HG03045 (cell line): ENCODE measurements at regions not wholly inside any gene's neighbourhood (a gene's known extent, or its start where the extent isn't known, plus 50 kb on each side); places are given as distances from the start of the nearest gene placed in this dataset.

ENCODE experiments used
- ATAC-seq: cut with Tn5 transposase; IDR thresholded peaks from one replicate; pipeline ENCODE4 v1.9.1; 2021; ENCODE audit warnings: mild to moderate bottlenecking, moderate library complexity; ENCODE audit not compliant: unreplicated experiment

DNA sequence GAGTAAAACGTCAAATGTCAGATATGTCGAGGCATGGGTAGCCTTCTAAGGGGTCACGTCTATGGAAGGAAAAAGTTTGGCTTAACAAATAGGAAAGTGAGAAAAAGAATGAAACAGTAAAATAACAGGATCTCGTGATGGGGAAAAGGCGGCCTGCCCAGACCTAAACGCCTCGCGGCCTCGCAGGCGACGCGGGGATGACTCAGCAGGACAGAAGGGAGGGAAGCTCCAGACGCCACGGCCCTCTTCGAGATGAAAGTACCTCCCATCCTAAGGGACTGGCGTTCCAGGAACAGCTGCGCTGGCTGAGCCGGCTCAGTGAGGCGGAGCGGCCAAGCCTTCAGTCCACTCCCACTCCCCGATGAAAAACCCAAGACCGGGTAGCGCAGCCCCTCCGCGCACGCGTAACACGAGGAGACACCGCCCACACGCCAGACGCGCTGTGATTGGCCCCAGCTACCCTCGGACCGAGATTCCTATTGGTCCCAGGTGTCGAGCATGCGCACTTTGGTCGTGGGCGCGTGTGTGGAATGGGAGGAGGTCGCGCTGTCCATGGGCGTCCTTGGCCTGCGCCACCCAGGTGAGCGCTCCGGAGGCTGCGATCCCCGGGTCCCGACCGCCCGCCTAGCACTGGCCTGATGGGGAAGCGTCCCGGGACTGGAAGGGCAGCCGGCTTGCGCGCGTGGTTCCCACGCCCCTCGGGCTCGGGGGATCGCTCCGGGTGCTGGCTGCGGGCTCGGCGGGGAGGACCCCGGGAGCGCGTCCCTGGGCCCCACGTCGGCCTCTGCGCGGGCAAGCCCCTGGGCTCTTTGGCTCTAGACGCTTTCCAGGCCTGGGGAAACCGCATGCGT, 588.5 kb downstream of the MTRR start:
- ATAC-seq = peak; percentile 96

DNA sequence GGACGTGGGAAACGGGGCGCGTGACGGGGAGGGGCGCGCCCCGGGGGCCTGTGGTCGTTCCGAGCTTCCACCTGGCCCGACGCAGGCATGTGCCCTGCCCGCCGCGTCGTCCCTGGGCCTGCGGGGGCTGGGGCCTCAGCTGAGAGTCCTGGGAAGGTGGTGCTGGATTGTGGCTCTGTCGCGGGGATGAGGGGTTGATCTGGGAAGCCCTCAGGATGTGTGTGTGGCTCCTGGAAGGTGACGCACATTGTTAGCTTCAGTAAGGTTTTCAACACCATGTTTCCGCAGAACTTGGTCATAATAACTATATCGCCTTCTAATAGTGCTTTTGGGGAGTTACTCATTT, 589.1 kb downstream of the MTRR start:
- peak; percentile 19 for ATAC-seq

DNA sequence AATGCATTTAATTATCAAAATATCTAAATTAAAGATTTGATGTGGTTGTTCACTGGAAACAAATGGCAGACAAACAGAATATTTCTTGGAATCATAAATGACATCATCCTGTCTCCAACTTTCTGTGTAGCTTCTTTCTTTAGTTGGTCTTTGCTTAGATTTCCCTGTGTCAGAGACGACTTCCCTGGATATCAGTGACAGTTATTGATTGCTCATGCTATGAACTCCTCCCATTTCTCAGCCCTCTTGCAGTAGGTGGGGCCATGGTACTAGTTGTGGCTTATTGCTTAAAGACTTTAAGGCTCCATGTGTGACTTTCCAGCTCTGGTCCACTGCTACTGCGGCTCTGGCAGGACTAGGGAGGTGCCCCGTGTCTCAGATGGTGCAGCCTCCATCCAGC, 592.6 kb downstream of the MTRR start:
- ATAC-seq = no peak

- no peak for ATAC-seq
These were observed 593.6 kb downstream of the MTRR start for GRCh38 chr5:8462565-8462964.

GRCh38 chr5:8470489-8470888, 601.5 kb downstream of the MTRR start:
- no peak for ATAC-seq

GRCh38 chr5:8471581-8471980, 602.6 kb downstream of the MTRR start:
- ATAC-seq = no peak

GRCh38 chr5:8473016-8473415, 604.1 kb downstream of the MTRR start:
- no peak for ATAC-seq

DNA sequence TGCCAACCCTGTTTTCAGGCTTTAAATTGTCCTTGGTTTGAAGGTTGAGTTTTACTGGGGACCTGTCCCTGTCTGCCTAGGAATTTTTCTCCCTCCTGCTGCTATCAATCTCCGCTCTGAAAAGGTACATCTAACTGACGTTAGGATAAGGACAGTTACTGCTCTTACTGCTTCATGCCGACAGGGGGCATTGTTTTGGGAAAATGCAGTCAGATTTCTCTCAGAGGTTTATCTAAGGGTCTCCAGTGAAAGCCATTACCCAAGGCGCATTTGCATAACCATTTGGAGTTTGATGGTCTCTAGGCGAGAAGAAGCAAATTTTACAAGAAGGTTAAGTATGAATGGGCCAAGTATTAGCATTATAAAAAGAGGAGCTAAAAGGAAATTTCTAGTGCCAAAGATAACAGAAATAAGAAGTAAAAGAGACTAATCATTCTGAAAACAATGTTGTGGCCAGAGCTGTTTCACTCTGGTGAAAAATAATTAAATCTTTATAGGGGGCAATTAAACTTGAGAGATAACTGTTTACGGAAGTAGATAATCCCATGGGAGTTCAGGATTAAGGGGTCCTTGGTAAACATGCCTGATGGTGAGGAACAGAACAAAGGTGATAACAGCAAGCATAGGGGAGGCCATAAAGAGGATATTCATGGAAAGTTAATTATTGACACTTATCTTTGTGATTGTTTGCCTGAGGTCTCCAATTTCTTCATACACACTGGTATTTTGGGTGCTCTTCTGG, 605.0 kb downstream of the MTRR start:
- no peak for ATAC-seq

GRCh38 chr5:8474569-8474930, 605.6 kb downstream of the MTRR start:
- ATAC-seq = no peak

DNA sequence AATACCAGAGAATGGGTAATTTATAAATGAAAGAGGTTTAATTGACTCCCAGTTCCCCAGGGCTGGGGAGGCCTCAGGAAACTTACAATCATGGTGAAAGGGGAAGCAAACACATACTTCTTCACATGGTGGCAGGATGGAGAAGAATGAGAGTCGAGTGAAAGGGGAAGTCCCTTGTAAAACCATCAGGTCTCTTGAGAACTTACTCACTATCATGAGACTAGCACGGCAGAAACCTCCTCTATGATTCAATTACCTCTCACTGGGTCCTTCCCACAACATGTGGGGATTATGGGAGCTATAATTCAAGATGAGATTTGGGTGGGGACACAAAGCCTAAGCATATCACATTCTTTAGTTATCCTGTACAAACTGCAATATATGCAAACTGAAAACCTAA, 609.4 kb downstream of the MTRR start:
- ATAC-seq = no peak

DNA sequence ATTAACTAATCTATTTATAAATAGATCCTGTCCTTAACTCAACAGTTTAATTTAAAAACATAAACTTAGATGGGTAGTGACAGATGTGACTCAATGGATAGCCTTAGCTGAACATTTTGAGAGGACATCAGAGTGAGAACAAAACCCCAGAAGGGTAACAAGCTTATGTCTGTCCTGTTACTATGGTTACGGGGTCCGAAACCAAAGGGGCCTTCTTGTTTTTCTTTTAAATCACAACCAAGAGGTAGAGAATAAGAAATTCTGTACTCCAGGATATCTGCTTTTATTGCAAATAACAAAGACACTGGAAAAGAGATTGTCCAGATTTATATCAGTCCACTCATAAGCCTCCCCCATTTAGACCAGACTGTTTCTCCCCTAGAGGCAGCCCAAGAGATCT, 612.1 kb downstream of the MTRR start:
- ATAC-seq = no peak

DNA sequence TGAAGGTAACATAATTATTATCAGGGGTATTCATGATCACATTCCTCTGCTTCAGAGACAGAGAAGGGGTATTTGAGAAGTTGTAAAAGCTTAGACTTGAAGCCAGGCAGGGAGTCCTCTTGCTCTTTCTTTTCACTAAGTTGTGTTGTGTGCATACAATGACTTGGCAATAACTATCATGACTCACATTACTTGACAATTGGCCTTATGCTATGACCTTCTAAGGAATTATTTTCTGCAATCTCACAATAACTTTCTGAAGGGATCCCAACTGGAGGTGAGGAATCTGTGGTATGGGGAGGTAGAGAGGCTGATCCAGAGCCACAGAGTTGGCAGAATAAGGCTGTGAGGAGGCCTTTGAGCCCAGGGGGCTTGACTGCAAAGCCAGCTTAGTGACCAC, 622.3 kb downstream of the MTRR start:
- no peak for ATAC-seq

GRCh38 chr5:8493176-8493575, 624.2 kb downstream of the MTRR start:
- ATAC-seq = no peak

GRCh38 chr5:8500426-8500825, 631.5 kb downstream of the MTRR start:
- ATAC-seq = no peak

- ATAC-seq = no peak
These were observed 636.2 kb downstream of the MTRR start for GRCh38 chr5:8505196-8505595.

DNA sequence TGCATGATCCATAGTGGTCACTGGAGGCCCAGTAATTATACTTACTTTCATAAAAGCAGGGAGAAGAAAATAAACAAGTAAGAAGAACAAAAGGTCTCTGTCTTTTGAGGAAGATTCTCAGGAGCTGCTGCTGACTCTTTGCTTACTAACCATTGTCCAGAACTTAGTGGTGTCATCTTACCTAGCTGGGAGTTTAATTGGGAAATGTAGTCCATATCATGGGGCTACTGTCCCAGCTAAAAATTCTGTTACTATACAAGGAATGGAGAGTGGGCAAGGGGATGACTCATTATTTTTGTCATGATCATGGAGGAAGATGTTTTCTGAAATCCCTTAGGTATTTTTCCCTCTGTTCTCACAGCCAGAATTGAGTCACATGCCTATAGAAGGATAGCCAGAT, 639.3 kb downstream of the MTRR start:
- no peak for ATAC-seq

GRCh38 chr5:8516356-8516755, 647.4 kb downstream of the MTRR start:
- ATAC-seq = no peak

DNA sequence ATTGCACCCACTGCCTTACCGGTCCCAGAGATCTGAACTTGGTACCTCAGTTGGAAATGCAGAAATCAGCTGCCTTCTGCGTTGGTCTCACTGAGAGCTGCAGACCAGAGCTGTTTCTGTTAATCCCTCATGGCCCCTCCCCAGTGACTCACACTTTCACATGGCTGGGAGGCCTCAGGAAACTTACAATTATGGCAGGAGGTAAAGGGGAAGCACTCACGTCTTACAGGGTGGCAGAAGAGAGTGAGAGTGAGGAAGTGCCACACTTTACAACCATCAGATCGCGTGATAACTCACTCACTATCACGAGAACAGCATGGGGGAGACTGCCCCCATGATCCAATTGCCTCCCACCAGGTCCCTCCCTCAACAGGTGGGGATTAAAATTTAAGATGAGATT, 648.5 kb downstream of the MTRR start:
- no peak for ATAC-seq

DNA sequence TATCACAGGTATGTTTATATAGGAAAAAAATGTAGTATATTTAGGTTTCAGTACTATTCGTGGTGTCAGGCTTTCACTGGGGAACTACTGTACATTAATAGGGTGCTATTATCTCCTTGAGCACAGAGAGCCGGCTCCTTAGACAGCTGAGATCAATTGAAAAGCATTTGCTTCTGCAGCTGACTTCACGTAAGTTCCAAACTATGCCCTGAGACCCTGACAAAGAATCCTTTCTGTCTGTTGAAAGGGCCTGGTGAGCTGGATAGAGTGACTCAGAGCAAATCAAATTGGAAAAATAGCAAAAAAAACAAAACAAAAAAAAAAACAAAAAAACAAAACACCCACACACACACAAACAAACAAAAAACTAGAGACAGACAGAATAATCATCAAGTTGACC, 652.0 kb downstream of the MTRR start:
- ATAC-seq = no peak

- ATAC-seq = no peak
These were observed 653.0 kb downstream of the MTRR start for GRCh38 chr5:8521991-8522390.

- ATAC-seq = no peak
These were observed 653.7 kb downstream of the MTRR start for GRCh38 chr5:8522646-8523045.

GRCh38 chr5:8523501-8523900, 654.6 kb downstream of the MTRR start:
- ATAC-seq = no peak

DNA sequence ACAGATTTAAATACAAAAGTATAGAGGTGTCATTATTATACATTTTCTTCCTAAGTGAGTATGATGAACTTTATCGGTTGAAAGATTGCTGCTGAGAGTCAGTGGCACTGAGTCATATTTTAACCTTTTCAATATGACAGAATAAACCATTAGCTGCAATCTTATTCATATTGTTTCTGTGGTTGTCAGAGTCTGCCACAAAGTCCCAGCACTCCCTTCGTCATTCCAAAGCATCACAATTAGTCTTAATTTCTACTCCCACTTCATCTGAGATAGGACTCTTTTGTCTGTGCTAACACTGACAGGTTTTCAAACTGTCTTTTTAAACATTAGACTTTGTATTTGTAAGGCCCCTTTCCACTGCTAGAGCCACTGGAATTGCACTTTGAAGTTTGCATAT, 656.9 kb downstream of the MTRR start:
- ATAC-seq = no peak
